GM19328 (cell line): ENCODE measurements at regions not wholly inside any gene's neighbourhood (a gene's known extent, or its start where the extent isn't known, plus 50 kb on each side); places are given as distances from the start of the nearest gene placed in this dataset.
A peak's percentile ranks its signal among the peaks of the same experiment; 100 is the strongest.
"Not testable (repeated sequence)": the region's sequence is repeated elsewhere in the genome, so short reads cannot be mapped to it uniquely, and the experiment has no call there.

Source experiments
- ATAC-seq: cut with Tn5 transposase; IDR thresholded peaks from one replicate; pipeline ENCODE4 v1.9.1; 2021; ENCODE audit warnings: mild to moderate bottlenecking, moderate library complexity; ENCODE audit not compliant: unreplicated experiment

GRCh38 chr1:146443088-146443870 lies 214.5 kb upstream of the NOTCH2NLA start:
- ATAC-seq: not testable (repeated sequence)

GRCh38 chr1:146438543-146438942 lies 209.7 kb upstream of the NOTCH2NLA start:
- ATAC-seq: not testable (repeated sequence)

- not testable (repeated sequence) for ATAC-seq
Observed at GRCh38 chr1:146416642-146417041, 187.8 kb upstream of the NOTCH2NLA start.

GRCh38 chr1:146415017-146415416 lies 186.2 kb upstream of the NOTCH2NLA start:
- ATAC-seq: not testable (repeated sequence)

- not testable (repeated sequence) for ATAC-seq
Observed at GRCh38 chr1:146413911-146414310, 185.1 kb upstream of the NOTCH2NLA start.

- ATAC-seq: not testable (repeated sequence)
Observed at GRCh38 chr1:146411923-146412322, 183.1 kb upstream of the NOTCH2NLA start.

- ATAC-seq: not testable (repeated sequence)
Observed at GRCh38 chr1:146409817-146410441, 181.1 kb upstream of the NOTCH2NLA start.

- not testable (repeated sequence) for ATAC-seq
Observed at GRCh38 chr1:146409116-146409801, 180.4 kb upstream of the NOTCH2NLA start.

- ATAC-seq: not testable (repeated sequence)
Observed at GRCh38 chr1:146401281-146401825, 172.5 kb upstream of the NOTCH2NLA start.

- ATAC-seq: not testable (repeated sequence)
Observed at GRCh38 chr1:146400173-146401121, 171.6 kb upstream of the NOTCH2NLA start.

GRCh38 chr1:146399225-146399624 lies 170.4 kb upstream of the NOTCH2NLA start:
- not testable (repeated sequence) for ATAC-seq

GRCh38 chr1:146396801-146397200 lies 168.0 kb upstream of the NOTCH2NLA start:
- not testable (repeated sequence) for ATAC-seq

- ATAC-seq: not testable (repeated sequence)
Observed at GRCh38 chr1:146396242-146396641, 167.4 kb upstream of the NOTCH2NLA start.

- not testable (repeated sequence) for ATAC-seq
Observed at GRCh38 chr1:146393796-146394195, 165.0 kb upstream of the NOTCH2NLA start.

- ATAC-seq: not testable (repeated sequence)
Observed at GRCh38 chr1:146393154-146393553, 164.3 kb upstream of the NOTCH2NLA start.

- ATAC-seq: not testable (repeated sequence)
Observed at GRCh38 chr1:146389178-146389577, 160.4 kb upstream of the NOTCH2NLA start.

GRCh38 chr1:146387750-146388469 lies 159.1 kb upstream of the NOTCH2NLA start:
- ATAC-seq: not testable (repeated sequence)

- peak; percentile 96 for ATAC-seq
Observed at GRCh38 chr1:146386851-146387749, 158.3 kb upstream of the NOTCH2NLA start.
